ENCODE measurements at regions not wholly inside any gene's neighbourhood (a gene's known extent, or its start where the extent isn't known, plus 50 kb on each side); places are given as distances from the start of the nearest gene placed in this dataset.

DNA sequence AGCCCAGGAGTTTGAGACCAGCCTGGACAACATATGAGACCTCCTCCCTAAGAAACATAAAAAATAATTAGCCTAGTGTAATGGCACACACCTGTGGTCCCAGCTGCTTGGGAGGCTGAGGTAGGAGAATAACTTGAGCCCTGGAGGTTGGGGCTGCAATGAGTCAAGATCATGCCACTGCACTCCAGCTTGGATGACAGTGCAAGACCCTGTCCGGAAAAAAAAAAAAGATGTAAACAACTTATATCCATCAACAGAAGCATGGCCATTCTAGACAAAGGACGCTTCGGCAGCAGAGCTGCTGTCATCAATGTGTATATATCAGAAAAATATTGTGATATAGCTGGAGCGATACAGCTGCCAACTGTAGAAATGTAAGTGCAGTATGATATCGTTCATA, 59.6 kb upstream of the ARID1B start:
- no peaks in the 10 kb centered on the region for H3K9me3 Mint-ChIP-seq
- H3K4me3 Mint-ChIP-seq: no peak overlapping the region
- peak overlapping the region in 1 of 3 experiments; percentile 21 for H3K27ac Mint-ChIP-seq
- TF ChIP-seq, protein P1, sequence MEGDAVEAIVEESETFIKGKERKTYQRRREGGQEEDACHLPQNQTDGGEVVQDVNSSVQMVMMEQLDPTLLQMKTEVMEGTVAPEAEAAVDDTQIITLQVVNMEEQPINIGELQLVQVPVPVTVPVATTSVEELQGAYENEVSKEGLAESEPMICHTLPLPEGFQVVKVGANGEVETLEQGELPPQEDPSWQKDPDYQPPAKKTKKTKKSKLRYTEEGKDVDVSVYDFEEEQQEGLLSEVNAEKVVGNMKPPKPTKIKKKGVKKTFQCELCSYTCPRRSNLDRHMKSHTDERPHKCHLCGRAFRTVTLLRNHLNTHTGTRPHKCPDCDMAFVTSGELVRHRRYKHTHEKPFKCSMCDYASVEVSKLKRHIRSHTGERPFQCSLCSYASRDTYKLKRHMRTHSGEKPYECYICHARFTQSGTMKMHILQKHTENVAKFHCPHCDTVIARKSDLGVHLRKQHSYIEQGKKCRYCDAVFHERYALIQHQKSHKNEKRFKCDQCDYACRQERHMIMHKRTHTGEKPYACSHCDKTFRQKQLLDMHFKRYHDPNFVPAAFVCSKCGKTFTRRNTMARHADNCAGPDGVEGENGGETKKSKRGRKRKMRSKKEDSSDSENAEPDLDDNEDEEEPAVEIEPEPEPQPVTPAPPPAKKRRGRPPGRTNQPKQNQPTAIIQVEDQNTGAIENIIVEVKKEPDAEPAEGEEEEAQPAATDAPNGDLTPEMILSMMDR (IDR thresholded peaks at IDR 0.05; ENCODE audit: unreplicated experiment in 3 of 3): no peak
- no peaks in the 10 kb centered on the region for H3K36me3 Mint-ChIP-seq (ENCODE audit: low read depth)
- H3K4me1 Mint-ChIP-seq: peaks cover 12% of the 10 kb centered on the region
- H3K27me3 Mint-ChIP-seq (ENCODE audit: low read depth): peaks cover 14% of the 10 kb centered on the region

DNA sequence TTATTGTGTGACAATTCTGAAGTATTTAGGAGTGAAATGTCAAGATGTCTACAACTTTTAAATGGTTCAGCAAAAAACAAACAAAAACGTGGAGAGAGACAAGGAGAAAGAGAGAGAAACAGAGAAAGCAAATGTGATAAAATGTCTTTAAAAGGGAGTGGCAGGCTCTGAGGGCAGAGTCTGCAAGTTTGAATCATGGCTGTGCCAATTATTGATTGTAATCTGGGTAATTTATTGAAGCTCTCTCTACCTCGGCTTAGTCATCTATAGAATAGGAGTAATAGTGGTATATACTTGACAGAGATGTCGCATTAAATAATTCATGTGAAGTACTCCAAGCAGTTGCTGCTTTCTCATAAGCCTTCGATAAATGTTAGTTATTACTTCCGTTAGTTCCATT, 61.3 kb upstream of the ARID1B start:
- TF ChIP-seq, protein P1 (IDR thresholded peaks at IDR 0.05; ENCODE audit: unreplicated experiment in 3 of 3): no peak
- no peaks in the 10 kb centered on the region for H3K36me3 Mint-ChIP-seq (ENCODE audit: low read depth)
- peaks cover 14% of the 10 kb centered on the region for H3K27me3 Mint-ChIP-seq (ENCODE audit: low read depth)
- no peaks in the 10 kb centered on the region for H3K9me3 Mint-ChIP-seq
- no peak overlapping the region for H3K27ac Mint-ChIP-seq
- no peak overlapping the region for H3K4me3 Mint-ChIP-seq
- peaks cover 7% of the 10 kb centered on the region for H3K4me1 Mint-ChIP-seq

DNA sequence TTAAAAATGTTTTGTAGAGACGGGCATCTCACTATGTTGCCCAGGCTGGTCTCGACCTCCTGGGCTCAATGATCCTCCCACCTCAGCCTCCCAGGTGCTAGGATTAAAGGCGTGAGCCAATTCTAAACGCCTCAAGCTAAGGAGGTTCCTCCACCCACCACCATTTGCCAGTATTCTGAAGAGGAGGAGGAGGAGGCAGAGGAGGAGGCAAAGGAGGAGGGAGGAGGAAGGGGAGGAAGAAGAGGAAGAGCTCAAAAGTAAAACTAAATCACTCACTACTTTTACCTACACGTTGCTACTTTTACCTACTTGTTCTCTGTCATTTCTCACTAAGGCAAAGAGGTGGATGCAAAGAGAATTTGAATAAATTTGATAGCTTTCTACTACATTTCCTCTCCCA, 63.6 kb upstream of the ARID1B start:
- no peaks in the 10 kb centered on the region for H3K9me3 Mint-ChIP-seq
- H3K4me1 Mint-ChIP-seq: no peaks in the 10 kb centered on the region
- H3K4me3 Mint-ChIP-seq: no peak overlapping the region
- TF ChIP-seq, protein P1 (IDR thresholded peaks at IDR 0.05; ENCODE audit: unreplicated experiment in 3 of 3): no peak
- H3K27me3 Mint-ChIP-seq (ENCODE audit: low read depth): peaks cover 14% of the 10 kb centered on the region
- no peaks in the 10 kb centered on the region for H3K36me3 Mint-ChIP-seq (ENCODE audit: low read depth)
- H3K27ac Mint-ChIP-seq: no peak overlapping the region

DNA sequence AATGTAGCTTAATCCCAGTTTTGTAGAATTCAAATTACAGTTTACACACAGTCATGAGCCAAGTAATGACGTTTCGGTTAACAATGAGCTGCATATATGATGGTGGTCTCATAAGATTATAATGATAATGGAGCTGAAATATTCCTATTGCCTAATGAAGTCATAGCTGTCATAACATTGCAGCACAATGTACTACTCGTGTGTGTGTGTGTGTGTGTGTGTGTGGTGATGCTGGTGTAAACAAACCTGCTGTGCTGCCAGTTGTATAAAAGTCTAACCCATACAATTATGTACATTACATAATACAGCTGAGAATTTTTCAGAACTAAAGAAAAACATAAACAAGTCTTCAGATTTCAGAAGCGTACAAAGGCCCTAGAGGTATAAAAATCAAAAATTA, 66.7 kb upstream of the ARID1B start:
- H3K27me3 Mint-ChIP-seq (ENCODE audit: low read depth): peaks cover 10% of the 10 kb centered on the region
- H3K4me1 Mint-ChIP-seq: no peaks in the 10 kb centered on the region
- H3K36me3 Mint-ChIP-seq (ENCODE audit: low read depth): no peaks in the 10 kb centered on the region
- no peak overlapping the region for H3K4me3 Mint-ChIP-seq
- no peak overlapping the region for H3K27ac Mint-ChIP-seq
- H3K9me3 Mint-ChIP-seq: peaks cover 2% of the 10 kb centered on the region
- TF ChIP-seq, protein P1 (IDR thresholded peaks at IDR 0.05; ENCODE audit: unreplicated experiment in 3 of 3): no peak

DNA sequence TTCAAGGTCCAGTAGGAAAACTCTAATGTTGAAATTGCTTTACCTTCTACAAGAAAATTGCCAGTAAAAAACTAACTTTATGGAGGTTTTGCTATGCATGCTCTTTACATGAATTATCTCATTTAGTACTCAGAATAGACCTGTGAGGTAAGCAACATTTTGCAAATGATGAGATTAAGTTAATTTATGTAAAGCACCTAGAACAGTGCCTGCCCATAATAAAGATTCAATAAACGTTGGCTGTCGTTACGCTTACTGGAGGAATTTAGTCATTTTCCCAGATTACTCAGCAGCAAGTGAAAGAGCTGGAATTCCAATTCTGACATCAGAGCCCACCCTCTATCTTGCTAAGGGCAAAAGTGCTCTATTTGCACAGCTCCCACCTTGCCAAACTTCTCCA, 69.4 kb upstream of the ARID1B start:
- Mint-ChIP-seq H3K36me3 (ENCODE audit: low read depth) (no peaks in the 10 kb centered on the region), H3K4me3 (no peak overlapping the region), H3K4me1 (no peaks in the 10 kb centered on the region), H3K27ac (no peak overlapping the region), H3K9me3 (peaks cover 2% of the 10 kb centered on the region), H3K27me3 (ENCODE audit: low read depth) (peaks cover 3% of the 10 kb centered on the region)
- TF ChIP-seq, protein P1 (IDR thresholded peaks at IDR 0.05; ENCODE audit: unreplicated experiment in 3 of 3): no peak

DNA sequence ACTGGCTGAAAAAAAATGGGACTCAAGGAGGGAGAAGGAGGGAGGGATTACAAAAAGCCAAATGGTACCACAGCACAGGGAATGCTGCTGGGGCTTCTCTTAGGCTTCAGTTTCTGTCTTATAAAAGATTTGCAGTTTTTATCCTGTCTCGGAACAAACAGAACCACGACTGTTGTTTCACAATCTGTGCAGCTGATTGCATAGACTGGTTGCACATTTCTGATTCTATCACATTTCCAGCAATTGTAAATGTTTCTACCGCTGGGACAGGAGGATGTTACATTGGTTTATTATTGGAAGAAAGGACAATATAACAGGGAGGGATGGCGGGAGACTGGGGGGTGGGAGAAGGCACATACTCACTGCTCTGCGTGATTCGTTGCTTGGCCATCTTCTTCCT, 73.5 kb upstream of the ARID1B start:
- no peaks in the 10 kb centered on the region for H3K36me3 Mint-ChIP-seq (ENCODE audit: low read depth)
- H3K4me3 Mint-ChIP-seq: no peak overlapping the region
- peaks cover 9% of the 10 kb centered on the region for H3K4me1 Mint-ChIP-seq
- no peak overlapping the region for H3K27ac Mint-ChIP-seq
- TF ChIP-seq, protein P1 (IDR thresholded peaks at IDR 0.05; ENCODE audit: unreplicated experiment in 3 of 3): no peak
- H3K27me3 Mint-ChIP-seq (ENCODE audit: low read depth): peaks cover 3% of the 10 kb centered on the region
- peaks cover 2% of the 10 kb centered on the region for H3K9me3 Mint-ChIP-seq
